ENCODE measurements at regions not wholly inside any gene's neighbourhood (a gene's known extent, or its start where the extent isn't known, plus 50 kb on each side); places are given as distances from the start of the nearest gene placed in this dataset.
"Not testable (repeated sequence)": the region's sequence is repeated elsewhere in the genome, so short reads cannot be mapped to it uniquely, and the experiment has no call there.

DNA sequence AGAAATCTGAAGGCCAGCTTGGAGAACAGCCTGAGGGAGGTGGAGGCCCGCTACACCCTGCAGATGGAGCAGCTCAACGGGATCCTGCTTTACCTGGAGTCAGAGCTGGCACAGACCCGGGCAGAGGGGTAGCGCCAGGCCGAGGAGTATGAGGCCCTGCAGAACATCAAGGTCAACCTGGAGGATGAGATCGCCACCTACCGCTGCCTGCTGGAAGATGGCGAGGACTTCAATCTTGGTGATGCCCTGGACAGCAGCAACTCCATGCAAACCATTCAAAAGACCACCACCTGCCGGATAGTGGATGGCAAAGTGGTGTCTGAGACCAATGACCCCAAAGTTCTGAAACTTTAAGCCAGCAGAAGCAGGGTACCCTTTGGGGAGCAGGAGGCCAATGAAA lies 318.4 kb downstream of the ZFHX3 start:
- DNase-seq: not testable (repeated sequence)

- DNase-seq: no peak
Measured at GRCh38 chr16:72728516-72728915, 319.4 kb downstream of the ZFHX3 start.

- DNase-seq: no peak
Measured at GRCh38 chr16:72727565-72727964, 320.4 kb downstream of the ZFHX3 start.

DNA sequence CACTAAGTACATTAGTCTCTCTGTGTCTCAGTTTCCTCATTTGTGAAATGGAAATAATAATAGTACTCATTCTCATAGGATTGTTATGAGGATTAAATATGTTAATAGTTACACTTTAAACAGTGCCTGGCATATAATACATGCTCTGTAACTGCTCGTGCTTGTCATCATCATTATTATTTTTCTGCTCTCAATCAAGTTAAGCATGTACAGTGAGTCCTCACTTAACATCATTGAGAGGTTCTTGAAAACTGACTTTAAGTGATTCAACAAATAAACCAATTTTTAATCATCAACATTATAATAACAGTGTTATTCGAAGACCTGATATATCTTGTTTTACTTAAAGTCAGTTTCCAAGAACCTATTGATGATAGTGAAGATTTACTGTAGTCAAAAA lies 322.3 kb downstream of the ZFHX3 start:
- no peak for DNase-seq

- no peak for DNase-seq
Measured at GRCh38 chr16:72723781-72724180, 324.1 kb downstream of the ZFHX3 start.

- DNase-seq: no peak
Measured at GRCh38 chr16:72722552-72722951, 325.4 kb downstream of the ZFHX3 start.

DNA sequence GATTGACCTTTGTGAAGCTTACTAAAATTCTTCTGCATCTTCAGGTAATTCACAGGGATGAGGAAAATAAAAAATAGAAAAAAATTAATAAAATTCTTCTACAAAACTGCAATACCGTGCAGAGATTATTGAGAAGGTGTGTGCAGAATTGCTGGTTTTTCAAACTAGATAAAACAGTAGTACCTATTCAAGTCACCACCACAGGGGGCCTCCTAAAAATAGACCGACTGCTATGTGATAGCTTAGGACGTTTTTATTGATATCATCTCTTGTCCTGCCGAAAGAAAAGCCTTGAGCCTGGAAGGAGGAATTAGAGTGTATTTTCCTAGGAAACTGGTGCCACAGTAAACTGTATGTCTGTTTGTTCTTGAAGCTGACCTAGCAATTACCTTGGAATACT lies 325.9 kb downstream of the ZFHX3 start:
- no peak for DNase-seq

DNA sequence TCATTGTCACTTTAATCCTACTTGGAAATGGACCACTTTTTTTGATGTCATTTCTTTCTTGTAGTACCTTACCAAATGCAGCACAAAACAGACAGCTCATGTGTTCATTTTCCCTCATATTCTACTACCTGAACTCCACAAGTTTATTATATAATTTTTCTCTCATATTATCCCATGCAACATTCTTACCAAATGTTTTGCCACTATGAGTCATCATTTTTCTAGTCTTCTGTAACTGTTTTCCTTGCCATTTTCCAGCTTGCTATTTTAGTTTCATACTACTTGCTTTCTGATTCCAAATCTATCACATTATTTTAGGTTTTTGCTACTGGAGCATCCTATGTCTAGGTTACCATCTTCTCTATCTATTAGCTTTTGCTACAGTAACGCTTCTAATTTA lies 332.7 kb downstream of the ZFHX3 start:
- no peak for DNase-seq

DNA sequence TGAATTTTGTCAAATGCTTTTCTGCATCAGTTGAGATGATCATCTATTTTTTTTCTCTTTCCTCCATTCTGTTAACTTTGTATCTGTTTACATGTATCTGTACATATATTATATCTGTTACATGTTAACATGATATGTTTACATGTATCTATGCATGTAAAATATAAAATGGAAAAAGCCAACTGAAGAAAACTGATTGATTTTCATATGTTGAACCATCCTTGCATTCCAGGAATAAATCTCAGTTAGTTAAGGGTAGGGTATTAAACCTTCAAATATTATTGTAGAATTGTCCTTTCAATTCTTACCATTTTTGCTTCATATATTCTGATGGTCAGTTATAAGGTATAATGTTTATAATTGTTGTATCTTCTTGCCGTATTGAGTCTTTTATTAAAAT lies 336.1 kb downstream of the ZFHX3 start:
- no peak for DNase-seq

DNA sequence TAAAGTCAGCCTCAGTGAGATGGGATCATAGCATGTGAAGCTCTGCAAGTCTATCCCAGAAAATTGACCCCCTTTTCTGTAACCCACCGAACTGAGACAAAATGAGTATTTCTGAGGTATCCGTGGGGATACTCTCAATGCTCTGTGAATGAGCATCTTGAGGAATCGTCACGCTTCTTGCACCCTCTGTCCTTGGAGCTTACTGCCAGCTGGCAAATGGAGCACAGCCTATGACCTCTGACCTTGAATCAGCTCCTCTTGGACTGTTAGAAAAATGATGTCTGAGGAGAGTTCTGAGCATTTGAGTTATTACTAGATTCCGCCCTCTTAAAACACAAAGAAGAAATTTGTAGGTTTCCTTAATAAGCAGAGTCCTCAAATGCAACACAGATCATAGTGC lies 342.1 kb downstream of the ZFHX3 start:
- DNase-seq: no peak

- DNase-seq: no peak
Measured at GRCh38 chr16:72704746-72705372, 343.1 kb downstream of the ZFHX3 start.

GRCh38 chr16:72689851-72690250 lies 358.1 kb downstream of the ZFHX3 start:
- no peak for DNase-seq

DNA sequence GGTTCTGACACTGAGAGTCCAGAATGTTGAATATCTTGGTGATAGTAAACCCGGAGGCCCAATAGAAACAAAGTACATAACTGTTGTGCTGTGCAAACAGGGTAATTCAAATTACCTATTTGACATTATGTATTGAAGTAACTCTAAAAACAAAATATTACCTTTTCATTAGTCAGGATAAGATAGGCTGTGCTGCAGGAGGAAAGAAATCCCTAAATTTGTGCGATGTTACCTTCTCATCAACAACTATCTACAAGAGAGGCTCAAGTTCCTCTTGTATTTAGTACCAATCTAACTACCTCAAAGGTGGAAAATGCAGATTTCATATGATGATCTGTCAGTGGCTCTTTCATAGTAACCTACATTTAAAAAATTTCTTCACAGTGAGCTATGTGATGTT lies 367.2 kb downstream of the ZFHX3 start:
- no peak for DNase-seq

DNA sequence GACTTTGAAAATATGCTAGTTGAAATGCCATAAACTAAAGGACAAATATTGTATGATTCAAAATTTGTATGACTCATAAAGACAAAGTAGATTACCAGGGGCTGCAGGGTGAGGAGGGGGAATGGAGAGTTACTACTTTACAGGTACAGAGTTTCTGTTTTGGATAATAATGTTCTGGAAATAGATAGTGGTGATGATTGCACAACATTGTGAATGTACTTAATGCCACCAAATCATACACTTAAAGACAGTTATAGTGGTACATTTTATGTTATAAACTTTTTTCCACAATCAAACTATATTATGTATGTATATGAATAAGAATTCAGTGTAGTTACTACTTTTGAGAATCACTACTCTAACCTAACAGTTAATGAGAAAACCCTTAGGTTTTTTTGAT lies 368.1 kb downstream of the ZFHX3 start:
- DNase-seq: no peak

GRCh38 chr16:72677662-72678447 lies 370.1 kb downstream of the ZFHX3 start:
- DNase-seq: no peak

DNA sequence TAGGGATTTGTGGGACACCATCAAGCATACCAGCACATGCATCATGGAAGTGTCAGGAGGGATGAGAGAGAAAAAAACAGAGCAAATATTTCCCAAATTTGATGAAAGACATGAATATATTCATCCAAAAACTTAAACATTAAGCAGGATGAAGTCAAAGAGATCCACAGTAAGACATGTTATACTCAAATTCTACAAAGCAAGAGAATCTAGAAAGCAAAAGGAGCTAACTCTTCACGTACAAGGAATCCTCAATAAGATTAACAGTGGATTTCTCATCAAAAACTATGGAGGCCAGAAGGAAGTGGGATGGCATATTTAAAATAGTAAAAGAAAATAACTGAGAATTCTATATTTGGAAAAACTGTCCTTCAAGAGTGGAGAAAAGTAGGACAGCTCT lies 374.8 kb downstream of the ZFHX3 start:
- DNase-seq: peak in 1 of 2 experiments; percentile 39

DNA sequence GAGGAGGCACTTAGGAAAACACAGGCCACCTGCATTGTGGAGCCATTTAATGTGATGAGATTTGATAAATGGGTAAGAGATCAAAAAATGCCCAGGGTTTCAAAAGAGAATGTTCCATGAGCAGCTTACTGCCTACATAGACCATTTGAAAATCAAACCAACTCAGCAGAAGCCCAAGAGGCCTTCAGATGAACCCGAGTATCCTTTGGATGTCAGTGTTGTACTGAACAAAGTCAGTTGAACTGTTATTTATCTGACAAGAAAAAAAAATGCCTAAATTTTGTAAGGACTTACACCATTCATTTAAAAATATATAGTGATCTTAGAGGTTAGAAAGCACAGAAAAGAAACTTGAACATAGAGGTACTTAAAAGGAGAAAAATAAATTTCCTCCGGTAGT lies 381.7 kb downstream of the ZFHX3 start:
- no peak for DNase-seq

GRCh38 chr16:72665701-72666100 lies 382.2 kb downstream of the ZFHX3 start:
- DNase-seq: no peak

GRCh38 chr16:72664509-72665408 lies 383.2 kb downstream of the ZFHX3 start:
- DNase-seq: peak; percentile 96 to 98

- no peak for DNase-seq
Measured at GRCh38 chr16:72664056-72664508, 383.8 kb downstream of the ZFHX3 start.

GRCh38 chr16:72658888-72659717 lies 388.8 kb downstream of the ZFHX3 start:
- no peak for DNase-seq

- no peak for DNase-seq
Measured at GRCh38 chr16:72657791-72658190, 390.1 kb downstream of the ZFHX3 start.

DNA sequence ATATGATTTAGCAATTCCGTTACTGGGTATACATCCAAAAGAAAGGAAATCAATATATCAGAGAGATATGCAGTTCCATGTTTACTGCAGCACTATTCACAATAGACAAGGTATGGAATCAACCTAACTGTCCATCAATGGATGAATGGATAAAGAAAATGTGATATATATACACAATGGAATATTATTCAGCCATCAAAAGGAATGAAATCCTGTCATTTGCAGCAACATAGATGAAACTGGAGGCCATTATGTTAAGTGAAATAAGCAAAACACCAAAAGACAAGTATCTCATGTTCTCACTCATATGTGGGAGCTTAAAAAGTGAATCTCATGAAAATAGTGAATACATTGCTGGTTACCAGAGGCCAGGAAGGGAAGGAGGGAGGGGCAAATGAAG lies 390.8 kb downstream of the ZFHX3 start:
- DNase-seq: no peak
